ENCODE measurements at regions not wholly inside any gene's neighbourhood (a gene's known extent, or its start where the extent isn't known, plus 50 kb on each side); places are given as distances from the start of the nearest gene placed in this dataset.

DNA sequence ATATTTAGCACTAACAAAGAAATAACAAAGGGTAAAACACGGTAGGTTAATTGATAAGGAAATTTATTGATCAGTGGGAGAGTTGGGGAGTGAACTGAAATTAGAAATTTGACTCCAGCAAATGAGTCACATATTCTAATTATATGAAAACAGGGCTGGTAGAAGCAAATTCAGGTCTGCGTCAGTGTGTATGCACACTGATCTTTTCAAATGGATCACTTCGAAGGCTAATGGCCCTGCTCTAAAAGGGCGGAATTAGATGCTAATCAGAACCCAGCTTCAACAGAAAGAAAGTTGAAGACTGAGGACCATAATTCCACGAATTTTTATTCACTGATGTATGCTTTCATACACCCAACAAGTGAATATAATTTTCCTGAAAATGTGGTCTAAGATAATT lies 762.4 kb upstream of the DPPA4 start:
- BruUV-seq (replicated peaks) = no TSS peak
- no peak overlapping the region for H3K27ac ChIP-seq (ENCODE audit: extremely low read depth, low read depth, low read length)
- no peaks in the 10 kb centered on the region for H3K9me3 ChIP-seq (replicated peaks; ENCODE audit: control insufficient read depth, insufficient read depth, low read depth, low read length)
- no peaks in the 10 kb centered on the region for H3K79me2 ChIP-seq (ENCODE audit: control insufficient read depth, insufficient read depth, low read length)
- H4K20me1 ChIP-seq (replicated peaks; ENCODE audit: control insufficient read depth, insufficient read depth, low read length) = no peaks in the 10 kb centered on the region
- TF ChIP-seq JUNB (CRISPR knock-in tag; conservative IDR thresholded peaks at IDR 0.05) (no peak), ZNF785 (CRISPR knock-in tag; IDR thresholded peaks at IDR 0.05) (no peak), TEAD1 (CRISPR knock-in tag; IDR thresholded peaks at IDR 0.05) (no peak), TAF1 (IDR thresholded peaks at IDR 0.05; ENCODE audit: control insufficient read depth, extremely low read depth, insufficient read depth, low read length, severe bottlenecking) (no peak), C11orf30 (IDR thresholded peaks at IDR 0.05; ENCODE audit: low read depth) (no peak), BRD9 (IDR thresholded peaks at IDR 0.05; ENCODE audit: low read depth, partially characterized antibody) (no peak), E2F3 (CRISPR knock-in tag; IDR thresholded peaks at IDR 0.05) (no peak), KLF13 (tag; IDR thresholded peaks at IDR 0.05; ENCODE audit: borderline replicate concordance, low read depth) (no peak), RHOXF2B (CRISPR knock-in tag; conservative IDR thresholded peaks at IDR 0.05) (no peak)
- TF ChIP-seq, protein P1, sequence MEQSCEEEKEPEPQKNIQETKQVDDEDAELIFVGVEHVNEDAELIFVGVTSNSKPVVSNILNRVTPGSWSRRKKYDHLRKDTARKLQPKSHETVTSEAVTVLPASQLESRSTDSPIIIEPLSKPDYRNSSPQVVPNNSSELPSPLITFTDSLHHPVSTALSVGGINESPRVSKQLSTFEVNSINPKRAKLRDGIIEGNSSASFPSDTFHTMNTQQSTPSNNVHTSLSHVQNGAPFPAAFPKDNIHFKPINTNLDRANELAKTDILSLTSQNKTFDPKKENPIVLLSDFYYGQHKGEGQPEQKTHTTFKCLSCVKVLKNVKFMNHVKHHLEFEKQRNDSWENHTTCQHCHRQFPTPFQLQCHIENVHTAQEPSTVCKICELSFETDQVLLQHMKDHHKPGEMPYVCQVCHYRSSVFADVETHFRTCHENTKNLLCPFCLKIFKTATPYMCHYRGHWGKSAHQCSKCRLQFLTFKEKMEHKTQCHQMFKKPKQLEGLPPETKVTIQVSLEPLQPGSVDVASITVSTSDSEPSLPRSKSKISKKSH (CRISPR knock-in tag; IDR thresholded peaks at IDR 0.05) = no peak
- WGBS (ENCODE audit: insufficient coverage, low coverage, missing lambda C conversion rate) = 3% methylated on average over 5 of the region's 5 CpGs
- no peaks in the 10 kb centered on the region for H3K9me1 ChIP-seq (ENCODE audit: control insufficient read depth, insufficient read depth, low read length)
- DNase-seq (ENCODE audit: extremely low read depth in 1 of 4, low spot score in 3 of 4) = no peak
- intact Hi-C loops (cut with micrococcal nuclease) = no loop called here
- H2AFZ ChIP-seq (ENCODE audit: low read depth, low read length) = no peak overlapping the region
- no peak overlapping the region for H3K9ac ChIP-seq (ENCODE audit: insufficient read depth in 1 of 2, low read depth in 2 of 2, low read length in 2 of 2)
- no peak for FAIRE-seq
- ChIA-PET POLR2A (no interaction called here), CTCF (ENCODE audit: low intra/inter-chr PET ratio) (no interaction called here)
- H3K4me3 ChIP-seq = no peak overlapping the region
- no peak for ATAC-seq
- H3K27me3 ChIP-seq (ENCODE audit: control insufficient read depth in 2 of 2, insufficient read depth in 2 of 2, low read length in 2 of 2) = no peaks in the 10 kb centered on the region
- H3K4me2 ChIP-seq (ENCODE audit: insufficient read depth, low read length) = no peak overlapping the region
- H3K36me3 ChIP-seq (ENCODE audit: control insufficient read depth, insufficient read depth, low read length) = no peaks in the 10 kb centered on the region
- H3K4me1 ChIP-seq (replicated peaks in 1 of 2; ENCODE audit: control insufficient read depth in 2 of 2, insufficient read depth in 2 of 2, low read length in 2 of 2) = no peaks in the 10 kb centered on the region
- in situ Hi-C loops (cut with MboI) = no loop called here

All from K562 (cell line).